B cell (primary cell): ENCODE measurements at regions not wholly inside any gene's neighbourhood (a gene's known extent, or its start where the extent isn't known, plus 50 kb on each side); places are given as distances from the start of the nearest gene placed in this dataset.

ENCODE experiments used
- CTCF ChIP-seq: fragments of 200-600 bp; IDR thresholded peaks from one replicate; pipeline ENCODE4 v1.8.0; 2022; ENCODE audit warnings: antibody characterized with exemption, mild to moderate bottlenecking
- EZH2 ChIP-seq: IDR thresholded peaks from 2 replicates; pipeline ENCODE4 v1.6.1; 2012; ENCODE audit warnings: borderline replicate concordance, low read depth, mild to moderate bottlenecking, moderate library complexity, low read length; ENCODE audit not compliant: insufficient read depth, poor library complexity, severe bottlenecking

GRCh38 chr5:175319199-175319598 lies 124.8 kb downstream of the DRD1 start:
- TF ChIP-seq CTCF (no peak), EZH2 (no peak)
